ENCODE measurements at regions not wholly inside any gene's neighbourhood (a gene's known extent, or its start where the extent isn't known, plus 50 kb on each side); places are given as distances from the start of the nearest gene placed in this dataset.
A peak's percentile ranks its signal among the peaks of the same experiment; 100 is the strongest.

GRCh38 chr21:25398630-25399029 lies 208.7 kb downstream of the MRPL39 start:
- TF ChIP-seq CTCF (IDR thresholded peaks at IDR 0.05; ENCODE audit: low read depth, low read length) (no peak), EZH2phosphoT487 (IDR thresholded peaks at IDR 0.05; ENCODE audit: low read depth) (no peak)
- Histone ChIP-seq H3K27ac (ENCODE audit: low read length) (peak overlapping the region; percentile 99; the same call in 1 of the 2 replicates), H3K4me1 (ENCODE audit: low read length) (peaks cover 51% of the 10 kb centered on the region), H4K20me1 (ENCODE audit: insufficient read depth, low read length) (no peaks in the 10 kb centered on the region), H2AFZ (ENCODE audit: low read depth, low read length) (no peak overlapping the region), H3K4me3 (ENCODE audit: low read length) (no peak overlapping the region), H3K27me3 (ENCODE audit: low read depth, low read length) (no peaks in the 10 kb centered on the region), H3K36me3 (replicated peaks; ENCODE audit: low read depth, low read length) (peaks cover 11% of the 10 kb centered on the region), H3K4me2 (ENCODE audit: low read length) (no peak overlapping the region), H3K9me3 (ENCODE audit: insufficient read depth, low read length) (no peaks in the 10 kb centered on the region), H3K79me2 (ENCODE audit: low read length) (peaks cover 13% of the 10 kb centered on the region; the same call in 1 of the 2 replicates), H3K9ac (ENCODE audit: low read length) (peak overlapping the region; percentile 10; the same call in 1 of the 2 replicates)

GRCh38 chr21:25396135-25396711 lies 211.1 kb downstream of the MRPL39 start:
- Histone ChIP-seq H3K4me2 (ENCODE audit: low read length) (peak overlapping the region; percentile 84), H3K4me3 (ENCODE audit: low read length) (peak overlapping the region; percentile 72), H4K20me1 (ENCODE audit: insufficient read depth, low read length) (no peaks in the 10 kb centered on the region), H3K9me3 (ENCODE audit: insufficient read depth, low read length) (no peaks in the 10 kb centered on the region), H3K36me3 (replicated peaks; ENCODE audit: low read depth, low read length) (peaks cover 14% of the 10 kb centered on the region), H2AFZ (ENCODE audit: low read depth, low read length) (peak overlapping the region; percentile 61; the same call in 1 of the 2 replicates), H3K9ac (ENCODE audit: low read length) (peak overlapping the region; percentile 81), H3K4me1 (ENCODE audit: low read length) (peaks cover 64% of the 10 kb centered on the region), H3K27ac (ENCODE audit: low read length) (peak overlapping the region; percentile 99), H3K79me2 (ENCODE audit: low read length) (peaks cover 13% of the 10 kb centered on the region; the same call in 1 of the 2 replicates), H3K27me3 (ENCODE audit: low read depth, low read length) (no peaks in the 10 kb centered on the region)
- no peak for TF ChIP-seq CTCF (IDR thresholded peaks at IDR 0.05; ENCODE audit: low read depth, low read length)
- no peak for TF ChIP-seq EZH2phosphoT487 (IDR thresholded peaks at IDR 0.05; ENCODE audit: low read depth)

- H3K79me2 ChIP-seq (ENCODE audit: low read length), result peaks cover 5% of the 10 kb centered on the region; the same call in 1 of the 2 replicates
- H3K9ac ChIP-seq (ENCODE audit: low read length), result peak overlapping the region; percentile 11; the same call in 1 of the 2 replicates
- peak overlapping the region; percentile 62; the same call in 1 of the 2 replicates for H2AFZ ChIP-seq (ENCODE audit: low read depth, low read length)
- no peak overlapping the region; the same call in 1 of the 2 replicates for H3K27ac ChIP-seq (ENCODE audit: low read length)
- peaks cover 50% of the 10 kb centered on the region for H3K4me1 ChIP-seq (ENCODE audit: low read length)
- H3K36me3 ChIP-seq (replicated peaks; ENCODE audit: low read depth, low read length), result peaks cover 5% of the 10 kb centered on the region
- H3K27me3 ChIP-seq (ENCODE audit: low read depth, low read length), result no peaks in the 10 kb centered on the region
- H3K4me3 ChIP-seq (ENCODE audit: low read length), result no peak overlapping the region
- no peak for TF ChIP-seq CTCF (IDR thresholded peaks at IDR 0.05; ENCODE audit: low read depth, low read length)
- TF ChIP-seq EZH2phosphoT487 (IDR thresholded peaks at IDR 0.05; ENCODE audit: low read depth), result no peak
- no peaks in the 10 kb centered on the region for H3K9me3 ChIP-seq (ENCODE audit: insufficient read depth, low read length)
- H4K20me1 ChIP-seq (ENCODE audit: insufficient read depth, low read length), result no peaks in the 10 kb centered on the region
- H3K4me2 ChIP-seq (ENCODE audit: low read length), result no peak overlapping the region
These were observed 215.5 kb downstream of the MRPL39 start for GRCh38 chr21:25391777-25392176.

GRCh38 chr21:25390701-25391100 lies 216.6 kb downstream of the MRPL39 start:
- no peak overlapping the region for H3K27ac ChIP-seq (ENCODE audit: low read length)
- no peak overlapping the region for H2AFZ ChIP-seq (ENCODE audit: low read depth, low read length)
- H3K9ac ChIP-seq (ENCODE audit: low read length), result no peak overlapping the region
- TF ChIP-seq CTCF (IDR thresholded peaks at IDR 0.05; ENCODE audit: low read depth, low read length) (no peak), EZH2phosphoT487 (IDR thresholded peaks at IDR 0.05; ENCODE audit: low read depth) (no peak)
- H3K36me3 ChIP-seq (replicated peaks; ENCODE audit: low read depth, low read length), result peaks cover 5% of the 10 kb centered on the region
- no peak overlapping the region for H3K4me2 ChIP-seq (ENCODE audit: low read length)
- no peaks in the 10 kb centered on the region for H4K20me1 ChIP-seq (ENCODE audit: insufficient read depth, low read length)
- no peaks in the 10 kb centered on the region for H3K27me3 ChIP-seq (ENCODE audit: low read depth, low read length)
- H3K4me1 ChIP-seq (ENCODE audit: low read length), result peaks cover 48% of the 10 kb centered on the region
- peaks cover 5% of the 10 kb centered on the region; the same call in 1 of the 2 replicates for H3K79me2 ChIP-seq (ENCODE audit: low read length)
- H3K4me3 ChIP-seq (ENCODE audit: low read length), result no peak overlapping the region
- no peaks in the 10 kb centered on the region for H3K9me3 ChIP-seq (ENCODE audit: insufficient read depth, low read length)

Measured in OCI-LY3 (cell line).